H1 (cell line): ENCODE measurements at regions not wholly inside any gene's neighbourhood (a gene's known extent, or its start where the extent isn't known, plus 50 kb on each side); places are given as distances from the start of the nearest gene placed in this dataset.

Experiments used
- CBX8 ChIP-seq: fragments of 300-800, 300-1000 bp; sonication (generic); IDR thresholded peaks from 2 replicates; pipeline ENCODE4 v1.7.1; 2016; ENCODE audit warnings: low read depth, low read length, borderline replicate concordance
- CTCF ChIP-seq, 3 experiments: IDR thresholded peaks; 1 replicate in 2 of 3; 2 replicates in 1 of 3; pipeline versions ENCODE4 v1.5.1 to v1.6.1; 2011; ENCODE audit warnings: low read length in 3 of 3, mild to moderate bottlenecking in 3 of 3, inconsistent platforms in 2 of 3, low read depth in 1 of 3, moderate library complexity in 1 of 3; ENCODE audit not compliant: insufficient read depth in 1 of 3; ENCODE audit errors: control extremely low read depth in 1 of 3
- JUND ChIP-seq: IDR thresholded peaks from 2 replicates; pipeline ENCODE4 v1.6.1; 2011; ENCODE audit warnings: mild to moderate bottlenecking, improper control_type of control experiment, low read length
- POLR2A ChIP-seq, 2 experiments: IDR thresholded peaks; 1 replicate in 1 of 2; 2 replicates in 1 of 2; pipeline ENCODE4 v1.6.1; 2011; ENCODE audit warnings: low read depth in 2 of 2, low read length in 2 of 2, mild to moderate bottlenecking in 2 of 2; ENCODE audit errors: control extremely low read depth in 1 of 2
- YY1 ChIP-seq: IDR thresholded peaks from 2 replicates; pipeline ENCODE4 v1.6.1; 2011; ENCODE audit warnings: low read depth, mild to moderate bottlenecking, low read length

- no peak for TF ChIP-seq CTCF (IDR thresholded peaks at IDR 0.05; ENCODE audit: control extremely low read depth in 1 of 3, insufficient read depth in 1 of 3, low read depth in 1 of 3, low read length in 3 of 3)
- no peak for TF ChIP-seq CBX8
- TF ChIP-seq JUND = no peak
- no peak for TF ChIP-seq YY1
- TF ChIP-seq POLR2A (IDR thresholded peaks at IDR 0.05; ENCODE audit: control extremely low read depth in 1 of 2, low read depth in 2 of 2, low read length in 2 of 2) = no peak
Observed at GRCh38 chr10:110422548-110422947, 75.2 kb upstream of the DUSP5 start.
